Activated naive CD8-positive, alpha-beta T cell treated with anti-CD3 and anti-CD28 coated beads, Interleukin-2, amount 10 ng/mL, durations not matched to agents 7 days and 5 days (primary cell): ENCODE measurements at regions not wholly inside any gene's neighbourhood (a gene's known extent, or its start where the extent isn't known, plus 50 kb on each side); places are given as distances from the start of the nearest gene placed in this dataset.

Experiments
- ATAC-seq: fragments of 150-1000 bp; cut with Tn5 transposase; one replicate; pipeline ENCODE4 v1.10.0; 2021; ENCODE audit warnings: low read depth, moderate library complexity
- POLR2A ChIA-PET: fragments of 350-600 bp; sonication (Branson Sonifier 250); formaldehyde crosslinking; loops from one replicate; lab custom pipeline; 2021; ENCODE audit warnings: antibody characterized with exemption; lab: Charles Lee
- DNase-seq: peaks from one replicate; pipeline ENCODE4 v3.0.0; 2021
- H3K27ac Mint-ChIP-seq: one replicate; pipeline ENCODE4 v1.8.0; 2022; ENCODE audit warnings: mild to moderate bottlenecking, mixed read lengths
- H3K27me3 Mint-ChIP-seq: one replicate; pipeline ENCODE4 v1.8.0; 2022; ENCODE audit warnings: mild to moderate bottlenecking, moderate library complexity, mixed read lengths
- H3K36me3 Mint-ChIP-seq: one replicate; pipeline ENCODE4 v1.8.0; 2021; ENCODE audit warnings: mild to moderate bottlenecking, mixed read lengths
- H3K4me1 Mint-ChIP-seq: one replicate; pipeline ENCODE4 v1.8.0; 2021; ENCODE audit warnings: mixed read lengths
- H3K4me3 Mint-ChIP-seq: one replicate; pipeline ENCODE4 v1.8.0; 2022; ENCODE audit warnings: mild to moderate bottlenecking, moderate library complexity, mixed read lengths
- H3K9me3 Mint-ChIP-seq: one replicate; pipeline ENCODE4 v1.8.0; 2021; ENCODE audit warnings: mixed read lengths

- ATAC-seq (no peak), DNase-seq (no peak)
- Mint-ChIP-seq H3K36me3 (no peaks in the 10 kb centered on the region), H3K27me3 (peaks cover 19% of the 10 kb centered on the region), H3K4me3 (no peak overlapping the region), H3K9me3 (peaks cover 2% of the 10 kb centered on the region), H3K27ac (no peak overlapping the region), H3K4me1 (peaks cover 6% of the 10 kb centered on the region)
- POLR2A ChIA-PET, result no interaction called here
Observed at GRCh38 chr11:113574586-113574985, 99.4 kb upstream of the DRD2 start.

- no peak for DNase-seq
- H3K36me3 Mint-ChIP-seq, result no peaks in the 10 kb centered on the region
- no peak overlapping the region for H3K27ac Mint-ChIP-seq
- H3K4me1 Mint-ChIP-seq, result peaks cover 6% of the 10 kb centered on the region
- H3K27me3 Mint-ChIP-seq, result peaks cover 15% of the 10 kb centered on the region
- peaks cover 2% of the 10 kb centered on the region for H3K9me3 Mint-ChIP-seq
- POLR2A ChIA-PET, result no interaction called here
- no peak for ATAC-seq
- H3K4me3 Mint-ChIP-seq, result no peak overlapping the region
Observed at GRCh38 chr11:113574171-113574570, 99.0 kb upstream of the DRD2 start.

DNA sequence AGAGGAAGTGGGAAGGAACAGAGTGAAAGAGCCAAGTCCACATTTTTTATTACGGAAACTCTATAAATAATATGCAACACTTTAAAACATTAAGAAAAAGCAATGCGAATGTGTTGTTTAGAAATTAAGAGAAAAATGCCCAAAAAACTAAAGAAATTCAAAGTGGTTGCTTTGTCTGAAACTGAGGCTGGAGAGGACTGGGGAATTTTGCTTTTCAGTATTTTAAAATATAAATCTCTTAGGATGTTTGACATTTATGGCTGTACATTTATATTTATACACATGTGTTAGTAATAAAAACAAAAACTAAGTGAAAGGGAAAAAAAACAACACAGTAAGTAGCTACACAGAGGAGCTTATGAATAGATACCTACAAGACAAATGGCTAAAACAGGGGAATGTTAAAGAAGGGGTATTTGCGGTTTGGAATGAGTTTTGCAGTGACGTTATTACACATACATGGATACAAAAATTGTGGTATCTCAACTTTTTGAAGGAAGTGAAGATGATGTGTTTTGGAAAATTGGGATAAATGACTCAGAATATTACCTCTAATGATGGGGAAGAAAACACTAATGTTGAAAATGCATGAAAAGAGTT lies 97.0 kb upstream of the DRD2 start:
- Mint-ChIP-seq H3K27ac (no peak overlapping the region), H3K36me3 (no peaks in the 10 kb centered on the region), H3K27me3 (peaks cover 14% of the 10 kb centered on the region), H3K9me3 (peaks cover 2% of the 10 kb centered on the region), H3K4me3 (no peak overlapping the region), H3K4me1 (no peaks in the 10 kb centered on the region)
- DNase-seq (no peak), ATAC-seq (no peak)
- POLR2A ChIA-PET, result no interaction called here

- no peak overlapping the region for H3K4me3 Mint-ChIP-seq
- no peak overlapping the region for H3K27ac Mint-ChIP-seq
- H3K27me3 Mint-ChIP-seq, result peaks cover 14% of the 10 kb centered on the region
- ATAC-seq, result no peak
- no peak for DNase-seq
- H3K36me3 Mint-ChIP-seq, result no peaks in the 10 kb centered on the region
- H3K4me1 Mint-ChIP-seq, result no peaks in the 10 kb centered on the region
- POLR2A ChIA-PET, result no interaction called here
- peaks cover 2% of the 10 kb centered on the region for H3K9me3 Mint-ChIP-seq
Observed at GRCh38 chr11:113571531-113571930, 96.3 kb upstream of the DRD2 start.

- no peaks in the 10 kb centered on the region for H3K4me1 Mint-ChIP-seq
- DNase-seq, result no peak
- peaks cover 16% of the 10 kb centered on the region for H3K27me3 Mint-ChIP-seq
- no peak overlapping the region for H3K27ac Mint-ChIP-seq
- no peak for ATAC-seq
- no peak overlapping the region for H3K4me3 Mint-ChIP-seq
- H3K9me3 Mint-ChIP-seq, result no peaks in the 10 kb centered on the region
- no peaks in the 10 kb centered on the region for H3K36me3 Mint-ChIP-seq
- POLR2A ChIA-PET, result no interaction called here
Observed at GRCh38 chr11:113570906-113571305, 95.7 kb upstream of the DRD2 start.

GRCh38 chr11:113569391-113569790 lies 94.2 kb upstream of the DRD2 start:
- H3K36me3 Mint-ChIP-seq, result no peaks in the 10 kb centered on the region
- H3K27ac Mint-ChIP-seq, result no peak overlapping the region
- ATAC-seq (no peak), DNase-seq (no peak)
- peaks cover 16% of the 10 kb centered on the region for H3K27me3 Mint-ChIP-seq
- no peaks in the 10 kb centered on the region for H3K4me1 Mint-ChIP-seq
- no peaks in the 10 kb centered on the region for H3K9me3 Mint-ChIP-seq
- POLR2A ChIA-PET, result no interaction called here
- no peak overlapping the region for H3K4me3 Mint-ChIP-seq

DNA sequence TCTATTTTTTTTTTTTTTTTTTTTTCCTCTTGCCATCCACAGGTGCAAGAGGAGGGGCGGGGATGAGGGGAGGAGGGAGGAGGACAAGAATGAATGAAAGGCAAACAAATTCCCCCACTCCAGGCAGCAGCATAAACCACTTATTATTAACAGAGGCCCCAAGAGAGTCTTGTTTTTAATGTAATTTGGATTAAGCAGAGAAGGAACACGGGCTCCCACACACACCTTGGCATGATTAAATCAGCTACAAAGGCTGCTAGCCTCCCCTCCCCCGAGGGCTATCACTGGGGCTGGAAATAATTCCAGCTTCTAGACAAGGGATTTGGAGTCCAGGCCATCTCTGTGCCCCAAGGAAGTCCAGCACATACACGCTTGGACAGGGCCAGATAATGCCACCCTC lies 93.4 kb upstream of the DRD2 start:
- DNase-seq, result no peak
- POLR2A ChIA-PET, result no interaction called here
- Mint-ChIP-seq H3K27ac (no peak overlapping the region), H3K9me3 (no peaks in the 10 kb centered on the region), H3K4me1 (no peaks in the 10 kb centered on the region), H3K36me3 (no peaks in the 10 kb centered on the region), H3K4me3 (no peak overlapping the region), H3K27me3 (peaks cover 17% of the 10 kb centered on the region)
- no peak for ATAC-seq

GRCh38 chr11:113567867-113568544 lies 92.8 kb upstream of the DRD2 start:
- DNase-seq (no peak), ATAC-seq (no peak)
- Mint-ChIP-seq H3K4me3 (no peak overlapping the region), H3K9me3 (no peaks in the 10 kb centered on the region), H3K27ac (no peak overlapping the region), H3K4me1 (no peaks in the 10 kb centered on the region), H3K36me3 (no peaks in the 10 kb centered on the region), H3K27me3 (peaks cover 17% of the 10 kb centered on the region)
- POLR2A ChIA-PET, result no interaction called here

DNA sequence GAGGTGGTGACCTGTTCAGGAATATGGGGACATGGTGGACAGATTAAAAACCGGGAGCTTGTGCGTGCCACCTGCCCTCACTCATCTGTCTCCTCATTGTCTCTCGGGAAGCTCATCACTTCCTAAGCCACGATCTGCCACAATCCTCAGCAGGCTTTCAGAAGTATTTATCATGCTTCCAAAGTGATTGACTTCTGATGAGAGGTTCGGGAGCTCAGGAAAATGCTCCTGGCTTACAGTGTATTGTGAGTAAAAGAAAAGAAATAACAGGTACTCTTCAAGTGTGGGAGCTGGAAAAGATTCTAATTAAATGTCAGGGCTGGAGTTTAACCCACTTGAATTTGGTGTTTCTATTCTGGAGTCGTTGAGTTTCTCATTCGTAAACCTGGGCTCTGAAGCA lies 91.9 kb upstream of the DRD2 start:
- H3K27ac Mint-ChIP-seq, result no peak overlapping the region
- H3K27me3 Mint-ChIP-seq, result peaks cover 17% of the 10 kb centered on the region
- DNase-seq, result no peak
- no peak for ATAC-seq
- H3K36me3 Mint-ChIP-seq, result no peaks in the 10 kb centered on the region
- H3K4me1 Mint-ChIP-seq, result no peaks in the 10 kb centered on the region
- H3K9me3 Mint-ChIP-seq, result no peaks in the 10 kb centered on the region
- no peak overlapping the region for H3K4me3 Mint-ChIP-seq
- POLR2A ChIA-PET, result no interaction called here

DNA sequence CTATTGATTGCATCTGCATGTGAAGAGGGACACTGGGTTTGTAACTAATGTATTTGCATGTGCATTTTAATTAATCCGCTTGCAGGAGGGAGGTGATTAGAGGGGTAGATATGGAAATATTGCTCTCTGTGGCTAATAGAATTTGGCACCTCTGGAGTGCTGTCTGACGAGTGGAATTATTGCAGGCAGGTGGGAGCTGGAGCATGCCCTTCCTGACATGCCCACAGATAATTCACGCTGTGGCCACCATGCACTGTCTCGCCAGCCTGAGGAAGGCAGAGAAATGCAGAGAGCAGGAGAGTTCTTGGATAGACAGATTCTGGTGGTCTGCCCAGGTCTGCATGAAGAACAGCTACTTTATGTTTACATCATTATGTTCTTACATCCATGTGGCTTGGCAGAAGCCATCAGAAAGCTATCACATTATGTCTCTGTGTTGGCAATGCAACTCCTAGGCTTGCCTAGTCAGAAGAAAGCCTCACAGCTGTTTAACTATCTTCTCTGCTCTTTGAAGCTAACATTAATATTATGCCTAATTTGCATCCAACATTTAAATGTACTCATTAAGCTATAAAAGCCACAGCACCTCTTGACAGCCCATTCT lies 89.4 kb upstream of the DRD2 start:
- H3K27ac Mint-ChIP-seq, result no peak overlapping the region
- H3K9me3 Mint-ChIP-seq, result no peaks in the 10 kb centered on the region
- no peak overlapping the region for H3K4me3 Mint-ChIP-seq
- no peaks in the 10 kb centered on the region for H3K36me3 Mint-ChIP-seq
- DNase-seq (no peak), ATAC-seq (no peak)
- peaks cover 9% of the 10 kb centered on the region for H3K27me3 Mint-ChIP-seq
- H3K4me1 Mint-ChIP-seq, result no peaks in the 10 kb centered on the region
- POLR2A ChIA-PET, result no interaction called here

- H3K27ac Mint-ChIP-seq, result no peak overlapping the region
- no peaks in the 10 kb centered on the region for H3K9me3 Mint-ChIP-seq
- peaks cover 9% of the 10 kb centered on the region for H3K27me3 Mint-ChIP-seq
- no peak overlapping the region for H3K4me3 Mint-ChIP-seq
- no peaks in the 10 kb centered on the region for H3K4me1 Mint-ChIP-seq
- DNase-seq (no peak), ATAC-seq (no peak)
- H3K36me3 Mint-ChIP-seq, result no peaks in the 10 kb centered on the region
- POLR2A ChIA-PET, result no interaction called here
Observed at GRCh38 chr11:113563766-113564526, 88.7 kb upstream of the DRD2 start.

DNA sequence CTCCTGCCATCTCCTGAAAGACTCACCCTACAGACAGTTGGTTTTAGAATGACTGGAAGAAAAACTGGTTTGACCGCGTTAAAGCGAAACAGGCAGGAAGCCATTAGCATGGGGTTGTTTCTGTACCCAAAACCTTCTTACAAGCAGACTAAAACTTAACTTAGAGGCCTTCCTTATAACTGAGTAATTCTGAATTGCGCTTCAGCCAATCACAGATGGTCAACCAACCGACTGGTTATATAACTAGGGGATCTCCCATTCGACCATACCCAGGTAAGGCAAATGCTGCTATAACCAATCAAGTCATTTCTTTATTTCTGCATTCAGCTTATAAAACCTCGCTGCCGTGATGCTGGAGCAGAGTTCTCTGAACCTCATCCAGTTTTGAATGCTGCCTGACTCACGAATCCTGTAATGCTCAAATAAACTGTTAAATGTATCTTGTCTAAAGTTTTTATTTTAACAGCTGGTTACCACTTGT lies 87.8 kb upstream of the DRD2 start:
- no peak for DNase-seq
- Mint-ChIP-seq H3K27ac (no peak overlapping the region), H3K27me3 (peaks cover 7% of the 10 kb centered on the region), H3K36me3 (no peaks in the 10 kb centered on the region), H3K4me3 (no peak overlapping the region), H3K4me1 (no peaks in the 10 kb centered on the region), H3K9me3 (no peaks in the 10 kb centered on the region)
- ATAC-seq, result no peak
- POLR2A ChIA-PET, result no interaction called here

DNA sequence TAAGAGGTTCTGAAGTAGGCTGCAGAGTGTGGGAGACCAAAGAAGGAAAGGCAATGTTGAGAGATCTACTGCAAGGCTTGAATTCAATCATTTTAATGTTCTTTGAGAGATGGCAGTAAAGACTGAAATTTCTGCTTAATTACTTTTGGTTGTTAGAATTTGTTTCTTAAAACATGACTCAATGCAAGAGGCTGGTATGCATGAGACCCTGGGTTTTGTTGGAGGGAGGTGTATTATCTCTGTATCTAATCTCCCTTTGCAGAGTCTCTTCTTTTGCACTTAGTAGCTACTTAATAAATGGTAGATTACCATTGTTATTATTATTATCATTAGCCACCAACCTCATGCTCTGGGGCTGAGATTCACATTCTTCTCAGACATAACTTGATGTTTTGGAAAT lies 87.4 kb upstream of the DRD2 start:
- Mint-ChIP-seq H3K4me1 (no peaks in the 10 kb centered on the region), H3K4me3 (no peak overlapping the region), H3K27ac (no peak overlapping the region), H3K36me3 (no peaks in the 10 kb centered on the region), H3K27me3 (peaks cover 7% of the 10 kb centered on the region), H3K9me3 (no peaks in the 10 kb centered on the region)
- no peak for ATAC-seq
- no peak for DNase-seq
- POLR2A ChIA-PET, result interaction anchor here (0.6 kb wide), 1 partner anchor 30 kb away, joined by 3 read pairs; no protein-coding TSS in a partner anchor
